ENCODE measurements at regions not wholly inside any gene's neighbourhood (a gene's known extent, or its start where the extent isn't known, plus 50 kb on each side); places are given as distances from the start of the nearest gene placed in this dataset.

GRCh38 chr6:25155211-25155610, 124.0 kb upstream of the CARMIL1 start:
- Histone ChIP-seq H3K9ac (ENCODE audit: low read depth, low read length, poor library complexity) (no peak overlapping the region), H3K4ac (ENCODE audit: low read length) (no peak overlapping the region), H4K91ac (ENCODE audit: low read depth, low read length, poor library complexity) (no peak overlapping the region), H2AFZ (ENCODE audit: low read length) (peak overlapping the region; percentile 54), H3K27ac (replicated peaks; ENCODE audit: low read length) (no peak overlapping the region), H2BK15ac (ENCODE audit: low read length) (no peak overlapping the region), H3K36me3 (replicated peaks in 1 of 2; ENCODE audit: control insufficient read depth in 2 of 2, insufficient read depth in 2 of 2, low read length in 2 of 2) (no peaks in the 10 kb centered on the region), H3K79me1 (ENCODE audit: low read depth, low read length) (peaks cover 2% of the 10 kb centered on the region), H3K23ac (ENCODE audit: low read depth, low read length, poor library complexity) (no peak overlapping the region), H2BK120ac (ENCODE audit: low read depth, low read length) (no peak overlapping the region), H3K14ac (ENCODE audit: low read length) (peak overlapping the region; percentile 25), H4K8ac (ENCODE audit: low read depth, low read length) (no peak overlapping the region), H3K4me2 (ENCODE audit: insufficient read depth, low read length, poor library complexity, severe bottlenecking) (no peak overlapping the region), H3K4me1 (ENCODE audit: control insufficient read depth in 2 of 2, insufficient read depth in 1 of 2, low read depth in 1 of 2, low read length in 2 of 2) (peaks cover 0 to 2% of the 10 kb centered on the region in 2 donors), H2BK12ac (ENCODE audit: low read length) (no peak overlapping the region), H3K18ac (ENCODE audit: low read length) (no peak overlapping the region), H3K9me3 (replicated peaks in 1 of 2; ENCODE audit: control insufficient read depth in 2 of 2, insufficient read depth in 1 of 2, low read depth in 1 of 2, low read length in 2 of 2) (peaks cover 0 to 4% of the 10 kb centered on the region in 2 donors), H2BK5ac (ENCODE audit: low read length) (no peak overlapping the region), H3K4me3 (ENCODE audit: low read length in 2 of 2) (no peak overlapping the region), H3K27me3 (ENCODE audit: control insufficient read depth in 3 of 3, insufficient read depth in 3 of 3, low read depth in 1 of 3, low read length in 3 of 3) (no peaks in the 10 kb centered on the region), H2AK5ac (ENCODE audit: low read depth, low read length) (no peak overlapping the region)
- DNase-seq (ENCODE audit: low spot score) = no peak
- no CpG with 5 or more reads among the region's 3 CpGs for WGBS, 2 donors (ENCODE audit: extremely low coverage in 2 of 2, insufficient read length in 2 of 2, insufficient replicate concordance in 1 of 2)

- Histone ChIP-seq H2BK120ac (ENCODE audit: low read depth, low read length) (no peak overlapping the region), H2BK5ac (ENCODE audit: low read length) (no peak overlapping the region), H3K4ac (ENCODE audit: low read length) (no peak overlapping the region), H4K8ac (ENCODE audit: low read depth, low read length) (no peak overlapping the region), H3K9ac (ENCODE audit: low read depth, low read length, poor library complexity) (no peak overlapping the region), H2BK15ac (ENCODE audit: low read length) (no peak overlapping the region), H3K27ac (replicated peaks; ENCODE audit: low read length) (no peak overlapping the region), H2BK12ac (ENCODE audit: low read length) (no peak overlapping the region), H3K4me3 (ENCODE audit: low read length in 2 of 2) (no peak overlapping the region), H4K91ac (ENCODE audit: low read depth, low read length, poor library complexity) (no peak overlapping the region), H3K4me2 (ENCODE audit: insufficient read depth, low read length, poor library complexity, severe bottlenecking) (no peak overlapping the region), H3K36me3 (replicated peaks in 1 of 2; ENCODE audit: control insufficient read depth in 2 of 2, insufficient read depth in 2 of 2, low read length in 2 of 2) (no peaks in the 10 kb centered on the region), H2AK5ac (ENCODE audit: low read depth, low read length) (no peak overlapping the region), H3K79me1 (ENCODE audit: low read depth, low read length) (peaks cover 2% of the 10 kb centered on the region), H3K4me1 (ENCODE audit: control insufficient read depth in 2 of 2, insufficient read depth in 1 of 2, low read depth in 1 of 2, low read length in 2 of 2) (peaks cover 0 to 2% of the 10 kb centered on the region in 2 donors), H3K14ac (ENCODE audit: low read length) (no peak overlapping the region), H3K18ac (ENCODE audit: low read length) (no peak overlapping the region), H2AFZ (ENCODE audit: low read length) (no peak overlapping the region), H3K27me3 (ENCODE audit: control insufficient read depth in 3 of 3, insufficient read depth in 3 of 3, low read depth in 1 of 3, low read length in 3 of 3) (no peaks in the 10 kb centered on the region), H3K9me3 (replicated peaks in 1 of 2; ENCODE audit: control insufficient read depth in 2 of 2, insufficient read depth in 1 of 2, low read depth in 1 of 2, low read length in 2 of 2) (peaks cover 0 to 4% of the 10 kb centered on the region in 2 donors), H3K23ac (ENCODE audit: low read depth, low read length, poor library complexity) (no peak overlapping the region)
- no peak for DNase-seq (ENCODE audit: low spot score)
- WGBS, 2 donors (ENCODE audit: extremely low coverage in 2 of 2, insufficient read length in 2 of 2, insufficient replicate concordance in 1 of 2) = no CpG with 5 or more reads among the region's 1 CpG
Measured at GRCh38 chr6:25156123-25156522, 123.1 kb upstream of the CARMIL1 start.

- H3K36me3 ChIP-seq (replicated peaks in 1 of 2; ENCODE audit: control insufficient read depth in 2 of 2, insufficient read depth in 2 of 2, low read length in 2 of 2) = no peaks in the 10 kb centered on the region
- H3K4me1 ChIP-seq (ENCODE audit: control insufficient read depth in 2 of 2, insufficient read depth in 1 of 2, low read depth in 1 of 2, low read length in 2 of 2) = peaks cover 0 to 2% of the 10 kb centered on the region in 2 donors
- no peak overlapping the region for H3K14ac ChIP-seq (ENCODE audit: low read length)
- no peak overlapping the region for H3K23ac ChIP-seq (ENCODE audit: low read depth, low read length, poor library complexity)
- H3K27ac ChIP-seq (replicated peaks; ENCODE audit: low read length) = no peak overlapping the region
- no peak overlapping the region for H3K4ac ChIP-seq (ENCODE audit: low read length)
- no peak overlapping the region for H4K8ac ChIP-seq (ENCODE audit: low read depth, low read length)
- H4K91ac ChIP-seq (ENCODE audit: low read depth, low read length, poor library complexity) = no peak overlapping the region
- H2BK15ac ChIP-seq (ENCODE audit: low read length) = no peak overlapping the region
- no peak overlapping the region for H2AFZ ChIP-seq (ENCODE audit: low read length)
- no peak overlapping the region for H3K18ac ChIP-seq (ENCODE audit: low read length)
- peaks cover 2% of the 10 kb centered on the region for H3K79me1 ChIP-seq (ENCODE audit: low read depth, low read length)
- H3K27me3 ChIP-seq (ENCODE audit: control insufficient read depth in 3 of 3, insufficient read depth in 3 of 3, low read depth in 1 of 3, low read length in 3 of 3) = no peaks in the 10 kb centered on the region
- peaks cover 0 to 4% of the 10 kb centered on the region in 2 donors for H3K9me3 ChIP-seq (replicated peaks in 1 of 2; ENCODE audit: control insufficient read depth in 2 of 2, insufficient read depth in 1 of 2, low read depth in 1 of 2, low read length in 2 of 2)
- no peak for DNase-seq (ENCODE audit: low spot score)
- no peak overlapping the region for H2BK5ac ChIP-seq (ENCODE audit: low read length)
- H3K4me2 ChIP-seq (ENCODE audit: insufficient read depth, low read length, poor library complexity, severe bottlenecking) = no peak overlapping the region
- H2BK120ac ChIP-seq (ENCODE audit: low read depth, low read length) = no peak overlapping the region
- no peak overlapping the region for H3K9ac ChIP-seq (ENCODE audit: low read depth, low read length, poor library complexity)
- H2BK12ac ChIP-seq (ENCODE audit: low read length) = no peak overlapping the region
- H2AK5ac ChIP-seq (ENCODE audit: low read depth, low read length) = no peak overlapping the region
- no peak overlapping the region for H3K4me3 ChIP-seq (ENCODE audit: low read length in 2 of 2)
- no CpG with 5 or more reads among the region's 7 CpGs for WGBS, 2 donors (ENCODE audit: extremely low coverage in 2 of 2, insufficient read length in 2 of 2, insufficient replicate concordance in 1 of 2)
Measured at GRCh38 chr6:25157183-25157582, 122.0 kb upstream of the CARMIL1 start.

- Histone ChIP-seq H2BK15ac (ENCODE audit: low read length) (no peak overlapping the region), H3K4me1 (ENCODE audit: control insufficient read depth in 2 of 2, insufficient read depth in 1 of 2, low read depth in 1 of 2, low read length in 2 of 2) (peaks cover 0 to 2% of the 10 kb centered on the region in 2 donors), H3K79me1 (ENCODE audit: low read depth, low read length) (peaks cover 2% of the 10 kb centered on the region), H3K23ac (ENCODE audit: low read depth, low read length, poor library complexity) (no peak overlapping the region), H4K91ac (ENCODE audit: low read depth, low read length, poor library complexity) (no peak overlapping the region), H3K9me3 (replicated peaks in 1 of 2; ENCODE audit: control insufficient read depth in 2 of 2, insufficient read depth in 1 of 2, low read depth in 1 of 2, low read length in 2 of 2) (peaks cover 0 to 2% of the 10 kb centered on the region in 2 donors), H3K27ac (replicated peaks; ENCODE audit: low read length) (no peak overlapping the region), H3K4me2 (ENCODE audit: insufficient read depth, low read length, poor library complexity, severe bottlenecking) (no peak overlapping the region), H2AFZ (ENCODE audit: low read length) (no peak overlapping the region), H2AK5ac (ENCODE audit: low read depth, low read length) (no peak overlapping the region), H3K36me3 (replicated peaks in 1 of 2; ENCODE audit: control insufficient read depth in 2 of 2, insufficient read depth in 2 of 2, low read length in 2 of 2) (no peaks in the 10 kb centered on the region), H3K14ac (ENCODE audit: low read length) (no peak overlapping the region), H3K4me3 (ENCODE audit: low read length in 2 of 2) (no peak overlapping the region), H3K18ac (ENCODE audit: low read length) (no peak overlapping the region), H2BK120ac (ENCODE audit: low read depth, low read length) (no peak overlapping the region), H2BK12ac (ENCODE audit: low read length) (no peak overlapping the region), H4K8ac (ENCODE audit: low read depth, low read length) (no peak overlapping the region), H2BK5ac (ENCODE audit: low read length) (no peak overlapping the region), H3K4ac (ENCODE audit: low read length) (no peak overlapping the region), H3K27me3 (ENCODE audit: control insufficient read depth in 3 of 3, insufficient read depth in 3 of 3, low read depth in 1 of 3, low read length in 3 of 3) (no peaks in the 10 kb centered on the region), H3K9ac (ENCODE audit: low read depth, low read length, poor library complexity) (no peak overlapping the region)
- WGBS, 2 donors (ENCODE audit: extremely low coverage in 2 of 2, insufficient read length in 2 of 2, insufficient replicate concordance in 1 of 2) = no CpG with 5 or more reads among the region's 5 CpGs
- DNase-seq (ENCODE audit: low spot score) = no peak
Measured at GRCh38 chr6:25157842-25158241, 121.3 kb upstream of the CARMIL1 start.
